ENCODE measurements at regions not wholly inside any gene's neighbourhood (a gene's known extent, or its start where the extent isn't known, plus 50 kb on each side); places are given as distances from the start of the nearest gene placed in this dataset.
"Not testable (repeated sequence)": the region's sequence is repeated elsewhere in the genome, so short reads cannot be mapped to it uniquely, and the experiment has no call there.

DNA sequence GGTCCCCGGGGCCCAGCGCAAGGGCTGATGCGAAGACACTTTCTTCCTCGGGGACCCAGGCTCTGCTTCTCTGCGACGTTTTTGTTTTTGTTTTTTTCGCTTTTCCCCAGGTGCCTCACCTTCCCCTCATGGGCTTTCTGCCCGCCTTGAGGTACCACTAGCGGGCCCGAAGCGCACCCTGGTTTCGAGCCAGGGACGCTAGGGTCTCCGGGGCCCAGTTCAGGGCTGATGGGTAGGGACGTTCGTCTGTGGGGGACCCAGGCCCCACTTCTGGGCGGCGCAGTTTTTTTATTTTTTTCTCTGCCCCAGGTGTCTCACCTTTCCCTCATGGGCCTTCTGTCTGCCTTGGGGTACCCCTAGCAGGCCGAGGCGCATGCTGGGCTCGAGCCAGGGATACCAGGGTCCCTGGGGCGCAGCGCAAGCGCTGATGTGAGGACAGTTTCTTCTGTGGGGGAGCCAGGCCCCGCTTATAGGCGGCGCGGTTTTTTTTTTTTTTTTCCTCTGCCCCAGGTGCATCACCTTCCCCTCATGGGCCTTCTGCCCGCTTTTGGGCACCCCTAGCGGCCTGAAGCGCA is 530.0 kb downstream of the FOXD4L4 start:
- in situ Hi-C loops (cut with HindIII; ENCODE audit: low sequenced_read_pairs); H3K4me3 ChIP-seq (ENCODE audit: low read depth, low read length); DNase-seq (ENCODE audit: low read depth, low spot score): not testable (repeated sequence)

DNA sequence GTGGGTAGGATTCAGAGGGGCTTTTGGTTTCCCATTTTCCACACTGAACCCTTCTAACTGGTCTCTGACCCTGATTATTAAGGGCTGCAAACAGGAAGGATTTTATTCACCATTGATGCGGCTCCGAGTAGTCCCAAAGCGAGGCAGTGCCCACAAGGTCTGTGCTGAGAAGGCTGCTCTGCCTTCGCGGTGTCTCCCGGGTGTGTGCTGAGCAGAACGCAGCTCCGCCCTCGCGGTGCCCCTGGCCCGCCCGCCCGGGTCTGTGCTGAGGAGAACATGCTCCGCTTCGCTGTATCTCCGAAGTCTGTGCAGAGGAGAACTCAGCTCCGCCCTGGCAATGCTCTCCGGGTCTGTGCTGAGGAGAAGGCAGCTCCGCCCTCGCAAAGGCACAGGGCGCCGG is 530.7 kb downstream of the FOXD4L4 start:
- in situ Hi-C loops (cut with HindIII; ENCODE audit: low sequenced_read_pairs); DNase-seq (ENCODE audit: low read depth, low spot score); H3K4me3 ChIP-seq (ENCODE audit: low read depth, low read length): not testable (repeated sequence)

DNA sequence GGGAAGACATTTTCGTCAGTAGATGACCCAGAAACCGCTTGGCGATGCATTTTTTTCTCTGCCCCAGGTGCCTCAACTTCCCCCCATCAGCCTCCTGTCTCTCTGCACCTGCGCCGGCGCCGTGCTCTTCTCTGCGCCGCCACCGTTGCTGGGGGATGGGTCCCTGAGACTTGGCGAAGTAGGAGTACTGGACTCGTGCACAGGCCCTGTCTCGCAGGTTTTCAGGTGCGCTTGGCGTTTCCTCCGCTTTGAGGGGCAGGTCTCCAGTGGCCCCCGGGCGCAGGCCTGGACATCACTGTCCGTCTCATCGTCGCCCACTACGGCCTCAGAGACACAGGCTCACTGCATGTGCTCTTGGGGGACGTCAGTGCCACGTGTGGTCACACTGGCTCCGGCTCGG is 532.1 kb downstream of the FOXD4L4 start:
- DNase-seq (ENCODE audit: low read depth, low spot score); in situ Hi-C loops (cut with HindIII; ENCODE audit: low sequenced_read_pairs); H3K4me3 ChIP-seq (ENCODE audit: low read depth, low read length): not testable (repeated sequence)

DNA sequence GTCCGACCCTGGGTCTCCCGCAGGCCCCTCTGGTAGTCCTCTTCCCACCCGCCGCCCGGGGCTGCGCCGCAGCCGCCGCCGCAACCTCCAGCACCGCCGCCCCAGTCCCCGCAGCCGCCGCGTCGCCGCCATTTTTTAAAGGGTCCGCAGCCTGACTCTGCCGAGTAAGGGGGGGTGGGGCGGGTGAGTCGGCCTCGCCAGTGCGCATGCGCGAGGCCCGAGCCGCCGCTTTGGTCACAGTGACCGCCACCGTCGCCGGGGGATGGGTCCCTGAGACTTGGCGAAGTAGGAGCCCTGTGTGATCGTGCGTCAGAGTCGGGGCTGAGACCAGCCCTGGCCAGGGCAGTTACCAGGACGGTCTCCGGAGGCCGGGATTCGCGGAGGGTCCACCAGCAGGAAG is 532.8 kb downstream of the FOXD4L4 start:
- H3K4me3 ChIP-seq (ENCODE audit: low read depth, low read length): peak overlapping the region; percentile 46
- DNase-seq (ENCODE audit: low read depth, low spot score); in situ Hi-C loops (cut with HindIII; ENCODE audit: low sequenced_read_pairs): not testable (repeated sequence)

DNA sequence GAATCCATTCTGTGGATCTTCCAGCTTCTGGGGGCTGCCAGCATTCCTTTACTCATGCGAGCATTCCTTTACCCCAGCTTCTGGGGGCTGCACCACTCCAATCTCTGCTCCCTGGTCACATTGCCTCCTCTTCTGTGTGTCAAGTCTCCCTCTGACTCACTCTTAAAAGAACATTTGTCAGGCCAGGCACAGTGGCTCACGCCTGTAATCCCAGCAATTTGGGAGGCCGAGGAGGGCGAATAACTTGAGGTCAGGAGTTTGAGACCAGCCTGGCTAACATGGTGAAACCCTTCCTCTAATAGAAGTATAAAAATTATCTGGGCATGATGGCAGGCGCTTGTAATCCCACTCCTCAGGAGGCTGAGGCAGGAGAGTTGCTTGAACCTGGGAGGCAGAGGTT is 541.9 kb downstream of the FOXD4L4 start:
- DNase-seq (ENCODE audit: low read depth, low spot score); in situ Hi-C loops (cut with HindIII; ENCODE audit: low sequenced_read_pairs); H3K4me3 ChIP-seq (ENCODE audit: low read depth, low read length): not testable (repeated sequence)

All from astrocyte of the spinal cord (primary cell).